Gastrocnemius medialis (tissue), 4 donors: ENCODE measurements at regions not wholly inside any gene's neighbourhood (a gene's known extent, or its start where the extent isn't known, plus 50 kb on each side); places are given as distances from the start of the nearest gene placed in this dataset.
"Not testable (repeated sequence)": the region's sequence is repeated elsewhere in the genome, so short reads cannot be mapped to it uniquely, and the experiment has no call there.

Experiments used
- CTCF ChIP-seq, 5 experiments: fragments of 450-650 bp in 3 of 5; fragments of 200-600 bp in 2 of 5; sonication (generic) in 2 of 5; IDR thresholded peaks in 4 of 5; conservative IDR thresholded peaks in 1 of 5; 1 replicate in 4 of 5; 2 replicates in 1 of 5; pipeline ENCODE4 v1.5.1; 2016 to 2019; ENCODE audit warnings: antibody characterized with exemption in 5 of 5, mild to moderate bottlenecking in 3 of 5, moderate library complexity in 3 of 5
- POLR2A ChIP-seq, 2 donors: fragments of 450-650 bp; IDR thresholded peaks; one replicate each; pipeline ENCODE4 v1.6.1; 2017; ENCODE audit warnings: antibody characterized with exemption in 2 of 2, mild to moderate bottlenecking in 2 of 2, moderate library complexity in 2 of 2

GRCh38 chr2:95681158-95681557 is 89.4 kb downstream of the TRIM43 start:
- TF ChIP-seq CTCF (IDR thresholded peaks at IDR 0.05 in 4 of 5, conservative IDR thresholded peaks at IDR 0.05 in 1 of 5); POLR2A (IDR thresholded peaks at IDR 0.05): not testable (repeated sequence)
